Jurkat, Clone E6-1 (cell line): ENCODE measurements at regions not wholly inside any gene's neighbourhood (a gene's known extent, or its start where the extent isn't known, plus 50 kb on each side); places are given as distances from the start of the nearest gene placed in this dataset.
"Not testable (repeated sequence)": the region's sequence is repeated elsewhere in the genome, so short reads cannot be mapped to it uniquely, and the experiment has no call there.

Experiments
- DNase-seq: peaks from one replicate; pipeline ENCODE4 v3.0.0-alpha.2; 2011; ENCODE audit warnings: low read depth, low spot score
- H3K4me3 ChIP-seq: 2 replicates; pipeline ENCODE4 v1.5.1; 2011; ENCODE audit warnings: mild to moderate bottlenecking, low read length, control low read depth, moderate library complexity

DNA sequence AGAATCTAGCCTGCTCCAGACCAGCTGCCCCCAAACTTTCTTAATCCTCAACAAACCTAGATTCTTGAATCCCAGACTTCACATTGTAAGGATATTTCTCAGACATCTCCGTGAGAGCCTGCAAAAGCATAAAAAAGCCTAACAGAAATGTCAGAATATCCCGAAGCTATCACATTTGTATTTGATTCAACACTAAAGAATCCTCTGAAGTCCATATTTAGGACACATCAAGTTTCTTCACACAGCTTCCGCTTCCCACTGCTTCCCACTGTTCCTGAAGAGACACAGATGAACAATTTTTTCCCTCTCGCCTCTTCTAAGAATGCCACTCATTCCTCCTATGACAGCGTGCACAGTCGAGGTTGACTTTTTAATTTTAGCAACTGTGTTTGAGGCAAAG is 396.2 kb upstream of the IGFBP3 start:
- H3K4me3 ChIP-seq: no peak overlapping the region
- no peak for DNase-seq

DNA sequence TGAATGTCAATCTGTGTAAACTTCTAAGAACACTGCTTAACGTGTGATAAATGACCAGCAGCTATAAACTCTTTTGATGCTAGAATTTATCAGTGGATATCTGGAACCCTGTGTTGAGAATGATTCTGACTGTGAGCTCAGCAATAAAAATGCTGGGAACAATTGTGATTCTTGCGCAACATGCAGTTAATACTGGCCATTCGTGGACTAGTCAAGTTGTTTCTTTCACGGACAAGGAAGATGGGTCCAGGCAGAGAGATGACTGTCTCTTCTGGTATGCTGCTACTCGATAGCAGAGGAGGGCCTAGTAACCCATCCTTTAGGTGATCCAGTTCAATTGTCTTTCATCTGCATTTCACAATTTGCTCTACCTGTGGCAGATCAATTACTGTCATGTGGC is 394.8 kb upstream of the IGFBP3 start:
- DNase-seq: no peak
- H3K4me3 ChIP-seq: no peak overlapping the region

DNA sequence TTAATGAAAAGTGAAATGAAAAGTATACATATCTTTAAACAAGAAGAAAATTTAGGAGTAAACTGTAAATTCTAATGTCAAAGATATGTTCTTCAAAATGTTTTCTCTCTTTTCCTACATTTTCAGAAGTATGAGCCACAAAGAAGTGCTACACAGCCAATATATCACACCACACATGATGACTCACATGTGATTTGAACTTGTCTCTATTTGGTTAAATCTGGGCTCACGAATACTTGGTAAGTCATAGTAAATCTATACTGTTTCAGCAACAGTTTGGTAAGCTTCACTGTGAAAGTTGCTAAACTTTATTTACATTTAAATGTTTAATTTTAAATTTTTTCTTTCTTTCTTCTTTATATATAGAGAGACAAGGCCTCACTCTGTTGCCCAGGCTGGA is 380.6 kb upstream of the IGFBP3 start:
- no peak overlapping the region for H3K4me3 ChIP-seq
- DNase-seq: no peak

GRCh38 chr7:46297515-46297914 is 376.4 kb upstream of the IGFBP3 start:
- DNase-seq: no peak
- H3K4me3 ChIP-seq: no peak overlapping the region

DNA sequence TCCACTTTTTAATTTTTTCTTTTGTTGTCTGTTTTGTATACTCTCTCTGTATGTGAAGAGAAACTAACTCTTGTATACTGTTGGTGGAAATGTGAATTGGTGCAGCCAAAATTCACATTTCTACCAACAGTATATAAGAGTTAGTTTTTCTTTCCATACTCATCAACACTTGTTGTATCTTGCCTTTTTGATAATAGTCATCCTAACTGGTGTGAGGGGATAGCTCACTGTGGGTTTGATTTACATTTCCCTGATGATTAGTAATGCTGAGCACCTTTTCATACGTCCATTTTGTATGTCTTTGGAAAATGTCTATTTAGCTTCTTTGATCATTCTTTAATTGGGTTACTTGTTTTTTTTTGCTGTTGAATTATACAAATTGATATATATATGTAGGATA is 375.5 kb upstream of the IGFBP3 start:
- no peak for DNase-seq
- no peak overlapping the region for H3K4me3 ChIP-seq

DNA sequence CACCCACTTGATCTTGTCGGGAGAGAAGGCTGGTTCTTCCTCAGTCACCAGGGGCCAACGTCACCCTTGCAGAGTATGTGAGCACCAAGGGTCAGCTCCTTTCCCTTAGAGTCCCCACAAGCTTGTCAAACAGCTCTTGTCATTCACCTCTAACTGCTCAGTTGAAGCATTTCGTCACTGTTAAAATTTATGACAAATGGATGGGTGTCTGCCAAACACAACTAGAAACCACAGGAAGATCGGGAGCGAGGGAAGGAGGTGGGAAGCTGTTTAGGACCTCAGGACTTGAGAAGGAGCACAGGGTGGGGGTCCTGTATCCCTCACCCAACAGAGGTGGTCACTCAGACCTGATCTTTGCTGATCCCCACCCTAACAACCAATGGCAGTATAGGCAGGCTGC is 373.3 kb upstream of the IGFBP3 start:
- DNase-seq: no peak
- no peak overlapping the region for H3K4me3 ChIP-seq

DNA sequence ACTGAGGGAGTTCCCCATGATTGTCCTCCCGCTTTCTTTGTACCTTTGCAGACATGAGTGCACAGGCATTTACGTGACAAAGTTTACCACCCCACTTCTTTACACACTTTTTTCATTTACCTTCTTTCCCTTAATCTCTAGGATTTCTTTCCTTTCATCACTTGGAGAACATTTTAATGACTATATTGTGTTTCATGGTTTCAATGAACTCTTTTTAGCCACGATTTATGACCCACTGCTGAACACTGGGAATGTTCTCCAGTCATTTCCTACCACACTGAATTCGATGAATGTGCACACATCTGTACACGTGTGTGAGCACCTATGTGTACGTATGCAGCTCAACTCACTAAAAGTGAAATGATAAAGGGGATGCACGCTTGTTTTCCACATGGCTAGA is 371.7 kb upstream of the IGFBP3 start:
- no peak overlapping the region for H3K4me3 ChIP-seq
- DNase-seq: no peak

GRCh38 chr7:46291601-46292150 is 370.6 kb upstream of the IGFBP3 start:
- no peak for DNase-seq
- H3K4me3 ChIP-seq: no peak overlapping the region

- DNase-seq: no peak
Observed at GRCh38 chr7:46291050-46291438, 370.0 kb upstream of the IGFBP3 start.

GRCh38 chr7:46290374-46291049 is 369.4 kb upstream of the IGFBP3 start:
- no peak overlapping the region for H3K4me3 ChIP-seq
- no peak for DNase-seq

More at GRCh38 chr7:46291050-46291438, 370.0 kb upstream of the IGFBP3 start:
- no peak overlapping the region for H3K4me3 ChIP-seq

- no peak for DNase-seq
- no peak overlapping the region for H3K4me3 ChIP-seq
Observed at GRCh38 chr7:46288861-46289260, 367.8 kb upstream of the IGFBP3 start.

- DNase-seq: no peak
Observed at GRCh38 chr7:46288010-46288409, 366.9 kb upstream of the IGFBP3 start.

DNA sequence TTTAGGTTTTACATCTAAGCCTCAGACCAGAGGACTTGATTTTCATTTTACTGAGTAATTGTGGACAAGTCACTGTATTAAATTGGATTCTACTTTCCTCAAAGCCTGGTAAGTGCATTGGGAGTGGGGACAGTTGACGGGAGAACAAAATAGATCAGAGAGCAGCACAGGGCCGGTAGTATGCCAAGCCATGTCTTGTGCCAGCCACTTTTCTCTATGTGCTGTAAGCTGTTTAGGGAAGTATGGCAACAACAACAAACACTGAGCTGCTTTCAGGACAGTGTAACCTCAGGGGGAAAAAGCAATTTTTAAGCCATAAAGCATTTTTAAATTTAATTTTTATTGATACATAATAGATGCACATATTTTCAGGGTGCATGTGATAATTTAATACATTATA is 365.9 kb upstream of the IGFBP3 start:
- H3K4me3 ChIP-seq: no peak overlapping the region
- DNase-seq: no peak

More at GRCh38 chr7:46288010-46288409, 366.9 kb upstream of the IGFBP3 start:
- no peak overlapping the region for H3K4me3 ChIP-seq

- no peak overlapping the region for H3K4me3 ChIP-seq
- DNase-seq: no peak
Observed at GRCh38 chr7:46286356-46286755, 365.3 kb upstream of the IGFBP3 start.

DNA sequence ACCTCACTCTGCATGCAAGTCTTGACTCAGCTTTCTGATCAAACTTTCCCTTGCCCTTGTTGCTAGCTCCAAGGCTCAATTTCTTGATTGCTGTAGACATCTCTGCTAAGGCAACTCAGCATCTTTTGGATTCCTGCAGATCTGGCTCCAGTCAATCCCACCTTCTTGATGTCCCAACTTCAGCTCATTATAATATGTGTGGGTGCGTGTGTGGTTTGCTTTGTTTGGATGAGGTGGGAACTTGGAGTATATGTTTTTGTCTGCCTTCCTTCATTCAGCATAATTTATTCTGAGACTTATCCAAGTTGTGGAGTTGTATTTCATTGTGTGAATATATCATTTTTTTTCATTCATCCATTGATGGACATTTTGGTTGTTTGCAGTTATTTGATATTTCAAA is 364.8 kb upstream of the IGFBP3 start:
- DNase-seq: no peak
- no peak overlapping the region for H3K4me3 ChIP-seq

DNA sequence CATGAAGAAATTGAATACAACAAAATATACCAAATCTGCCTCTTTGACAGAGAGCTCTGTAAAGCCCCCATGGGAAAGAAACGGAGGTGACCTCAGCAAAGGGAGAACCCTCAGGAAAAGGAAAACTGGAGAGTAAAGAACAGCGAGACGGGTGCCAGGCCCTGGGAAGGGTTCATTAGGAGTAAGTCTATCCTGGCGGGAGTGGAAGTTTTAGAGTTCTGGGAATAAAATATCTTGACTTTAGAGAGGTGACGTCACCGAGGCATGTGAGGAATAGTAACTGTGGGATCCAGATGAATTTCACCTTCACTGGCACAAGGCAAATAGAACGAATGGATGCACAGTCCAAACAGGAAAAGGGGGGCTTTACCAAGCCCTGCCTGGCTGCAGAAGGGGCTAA is 362.8 kb upstream of the IGFBP3 start:
- no peak for DNase-seq
- H3K4me3 ChIP-seq: no peak overlapping the region

DNA sequence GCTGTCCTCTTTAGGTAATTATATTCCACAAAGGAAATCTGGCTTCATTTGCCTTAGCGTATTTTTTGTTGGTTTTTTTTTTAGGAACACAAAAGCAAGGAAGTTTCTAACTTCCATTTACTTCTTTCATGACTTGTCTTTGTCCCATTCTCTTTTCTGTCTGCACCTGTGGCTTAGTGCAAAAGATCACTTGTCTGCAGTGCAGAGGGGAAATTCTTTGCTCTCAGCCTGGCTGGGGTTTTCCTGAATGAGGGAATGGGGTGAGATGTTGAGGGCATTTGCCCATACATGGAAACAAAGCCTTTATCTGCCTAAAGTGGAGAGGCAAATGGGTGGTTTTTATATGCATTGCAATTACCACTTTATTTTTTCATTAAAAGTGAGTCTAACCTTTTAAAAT is 361.1 kb upstream of the IGFBP3 start:
- DNase-seq: no peak
- no peak overlapping the region for H3K4me3 ChIP-seq

DNA sequence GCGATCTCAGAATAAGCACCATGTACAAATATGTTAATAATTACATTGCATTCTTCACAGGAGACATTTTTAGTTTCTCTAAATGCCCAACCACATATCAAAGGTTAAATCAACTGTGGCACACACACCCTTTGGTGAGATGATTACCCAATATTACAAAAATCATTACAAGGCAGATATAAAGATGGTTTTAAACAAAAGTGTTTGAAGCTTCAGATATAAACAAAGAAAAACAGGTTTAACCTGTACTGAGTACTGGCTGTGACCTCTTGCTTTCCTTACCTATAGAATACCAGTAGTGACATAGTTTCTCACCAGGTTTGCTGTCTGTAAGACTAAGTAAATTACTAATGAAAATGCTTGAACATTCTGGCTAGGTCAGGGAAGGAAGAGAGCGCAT is 360.0 kb upstream of the IGFBP3 start:
- no peak overlapping the region for H3K4me3 ChIP-seq
- no peak for DNase-seq

- no peak overlapping the region for H3K4me3 ChIP-seq
- no peak for DNase-seq
Observed at GRCh38 chr7:46279290-46279689, 358.2 kb upstream of the IGFBP3 start.

- no peak for DNase-seq
- no peak overlapping the region for H3K4me3 ChIP-seq
Observed at GRCh38 chr7:46264646-46265045, 343.6 kb upstream of the IGFBP3 start.

DNA sequence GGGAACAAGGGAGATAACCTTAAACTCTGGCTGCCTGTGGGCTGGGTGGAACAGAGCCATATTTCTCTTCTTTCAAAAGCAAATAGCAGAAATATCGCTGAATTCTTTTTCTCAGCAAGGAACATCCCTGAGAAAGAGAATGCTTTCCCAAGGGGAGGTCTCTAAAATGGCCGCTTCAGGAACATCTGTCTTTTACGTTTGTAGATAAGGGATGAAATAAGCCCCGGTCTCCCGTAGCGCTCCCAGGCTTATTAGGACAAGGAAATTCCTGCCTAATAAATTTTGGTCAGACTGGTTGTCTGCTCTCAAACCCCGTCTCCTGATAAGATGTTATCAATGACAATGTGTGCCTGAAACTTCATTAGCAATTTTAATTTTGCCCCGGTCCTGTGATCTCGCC is 340.6 kb upstream of the IGFBP3 start:
- not testable (repeated sequence) for DNase-seq, H3K4me3 ChIP-seq
